ENCODE measurements at regions not wholly inside any gene's neighbourhood (a gene's known extent, or its start where the extent isn't known, plus 50 kb on each side); places are given as distances from the start of the nearest gene placed in this dataset.

GRCh38 chr5:104237586-104237985 lies 675.0 kb upstream of the NUDT12 start:
- no peak for DNase-seq (ENCODE audit: low read depth in 2 of 2)

GRCh38 chr5:104223885-104224773 lies 661.5 kb upstream of the NUDT12 start:
- DNase-seq (ENCODE audit: low read depth in 2 of 2), result no peak

GRCh38 chr5:104218200-104218599 lies 655.6 kb upstream of the NUDT12 start:
- no peak for DNase-seq (ENCODE audit: low read depth in 2 of 2)

GRCh38 chr5:104213216-104213615 lies 650.6 kb upstream of the NUDT12 start:
- no peak for DNase-seq (ENCODE audit: low read depth in 2 of 2)

GRCh38 chr5:104199771-104200170 lies 637.2 kb upstream of the NUDT12 start:
- DNase-seq (ENCODE audit: low read depth in 2 of 2), result no peak

GRCh38 chr5:104198156-104198555 lies 635.6 kb upstream of the NUDT12 start:
- DNase-seq (ENCODE audit: low read depth in 2 of 2), result no peak

- no peak for DNase-seq (ENCODE audit: low read depth in 2 of 2)
Measured at GRCh38 chr5:104189909-104190308, 627.3 kb upstream of the NUDT12 start.

GRCh38 chr5:104189031-104189430 lies 626.4 kb upstream of the NUDT12 start:
- DNase-seq (ENCODE audit: low read depth in 2 of 2), result no peak

- no peak for DNase-seq (ENCODE audit: low read depth in 2 of 2)
Measured at GRCh38 chr5:104187656-104188055, 625.1 kb upstream of the NUDT12 start.

GRCh38 chr5:104186510-104186909 lies 623.9 kb upstream of the NUDT12 start:
- DNase-seq (ENCODE audit: low read depth in 2 of 2), result no peak

- no peak for DNase-seq (ENCODE audit: low read depth in 2 of 2)
Measured at GRCh38 chr5:104186100-104186499, 623.5 kb upstream of the NUDT12 start.

- DNase-seq (ENCODE audit: low read depth in 2 of 2), result no peak
Measured at GRCh38 chr5:104184264-104184663, 621.7 kb upstream of the NUDT12 start.

- DNase-seq (ENCODE audit: low read depth in 2 of 2), result no peak
Measured at GRCh38 chr5:104178829-104179456, 616.4 kb upstream of the NUDT12 start.

- no peak for DNase-seq (ENCODE audit: low read depth in 2 of 2)
Measured at GRCh38 chr5:104178066-104178465, 615.5 kb upstream of the NUDT12 start.

- no peak for DNase-seq (ENCODE audit: low read depth in 2 of 2)
Measured at GRCh38 chr5:104177651-104178050, 615.1 kb upstream of the NUDT12 start.

- no peak for DNase-seq (ENCODE audit: low read depth in 2 of 2)
Measured at GRCh38 chr5:104172976-104173375, 610.4 kb upstream of the NUDT12 start.

GRCh38 chr5:104171958-104172690 lies 609.5 kb upstream of the NUDT12 start:
- no peak for DNase-seq (ENCODE audit: low read depth in 2 of 2)

GRCh38 chr5:104170926-104171325 lies 608.3 kb upstream of the NUDT12 start:
- no peak for DNase-seq (ENCODE audit: low read depth in 2 of 2)

GRCh38 chr5:104146652-104147051 lies 584.1 kb upstream of the NUDT12 start:
- no peak for DNase-seq (ENCODE audit: low read depth in 2 of 2)

- DNase-seq (ENCODE audit: low read depth in 2 of 2), result no peak
Measured at GRCh38 chr5:104139840-104140239, 577.3 kb upstream of the NUDT12 start.

- DNase-seq (ENCODE audit: low read depth in 2 of 2), result no peak
Measured at GRCh38 chr5:104130320-104130719, 567.7 kb upstream of the NUDT12 start.

- DNase-seq (ENCODE audit: low read depth in 2 of 2), result no peak
Measured at GRCh38 chr5:104128348-104128747, 565.8 kb upstream of the NUDT12 start.

GRCh38 chr5:104126980-104127379 lies 564.4 kb upstream of the NUDT12 start:
- DNase-seq (ENCODE audit: low read depth in 2 of 2), result no peak

Data from stimulated activated CD8-positive, alpha-beta memory T cell treated with anti-CD3 and anti-CD28 coated beads, Interleukin-2, amount 100 ng/mL, for 48 hours (primary cell).